Panc1 (cell line): ENCODE measurements at regions not wholly inside any gene's neighbourhood (a gene's known extent, or its start where the extent isn't known, plus 50 kb on each side); places are given as distances from the start of the nearest gene placed in this dataset.

Experiments
- ATAC-seq: fragments of 200-7000 bp; cut with Tn5 transposase; 2 replicates; pipeline ENCODE4 v1.9.1; 2020; ENCODE audit warnings: mild to moderate bottlenecking, moderate library complexity
- BruUV-seq: library from RNA; stranded (reverse); fragments of 400-500 nt; replicated peaks from 2 replicates; lab custom pipeline; 2021; lab: Mats Ljungman, UMichigan
- CTCF ChIA-PET: fragments of 300-600 bp; sonication (Branson Sonifier 250); formaldehyde crosslinking; loops from one replicate; lab custom pipeline; 2022; ENCODE audit warnings: antibody characterized with exemption; lab: Charles Lee
- POLR2A ChIA-PET: fragments of 300-600 bp; sonication (Branson Sonifier 250); formaldehyde crosslinking; loops from one replicate; lab custom pipeline; 2022; ENCODE audit warnings: antibody characterized with exemption; lab: Charles Lee
- DNase-seq: peaks from one replicate; pipeline ENCODE4 v3.0.0-alpha.2; 2010; ENCODE audit warnings: low read depth, low spot score
- H3K27ac ChIP-seq: 2 replicates; pipeline ENCODE4 v1.5.1; 2011; ENCODE audit warnings: mild to moderate bottlenecking, low read length, inconsistent platforms
- H3K27me3 ChIP-seq: fragments of 200-500 bp; sonication (Bioruptor generic); 2 replicates; pipeline ENCODE4 v1.6.0; 2014; ENCODE audit warnings: low read length, inconsistent platforms; ENCODE audit not compliant: control insufficient read depth, insufficient read depth
- H3K36me3 ChIP-seq: fragments of 200-500 bp; sonication (Bioruptor generic); 2 replicates; pipeline ENCODE4 v1.5.1; 2014; ENCODE audit warnings: inconsistent platforms, mild to moderate bottlenecking, low read length, moderate library complexity; ENCODE audit not compliant: control insufficient read depth, insufficient read depth
- H3K4me1 ChIP-seq: 2 replicates; pipeline ENCODE4 v1.5.1; 2011; ENCODE audit warnings: inconsistent platforms, mild to moderate bottlenecking, low read length, moderate library complexity; ENCODE audit not compliant: control insufficient read depth, insufficient read depth
- H3K4me3 ChIP-seq, 2 experiments: 2 replicates each; pipeline ENCODE4 v1.5.1; 2011 to 2012; ENCODE audit warnings: low read depth in 2 of 2, low read length in 2 of 2, mild to moderate bottlenecking in 2 of 2, inconsistent platforms in 1 of 2, moderate library complexity in 1 of 2
- H3K9me3 ChIP-seq: fragments of 200-500 bp; sonication (Bioruptor generic); 2 replicates; pipeline ENCODE4 v1.5.1; 2014; ENCODE audit warnings: low read depth, mild to moderate bottlenecking, inconsistent platforms, low read length, moderate library complexity; ENCODE audit not compliant: control insufficient read depth, insufficient read depth
- CTCF ChIP-seq: fragments of 450-650 bp; IDR thresholded peaks from 2 replicates; pipeline ENCODE4 v1.5.1; 2017; ENCODE audit warnings: mild to moderate bottlenecking
- POLR2AphosphoS5 ChIP-seq: IDR thresholded peaks from 2 replicates; pipeline ENCODE4 v1.6.1; 2012; ENCODE audit warnings: mild to moderate bottlenecking, low read depth, low read length, moderate library complexity
- SIN3A ChIP-seq: IDR thresholded peaks from 2 replicates; pipeline ENCODE4 v1.6.1; 2012; ENCODE audit warnings: low read depth, mild to moderate bottlenecking, low read length, moderate library complexity, borderline replicate concordance; ENCODE audit not compliant: insufficient read depth
- TCF7L2 ChIP-seq: IDR thresholded peaks from 2 replicates; pipeline ENCODE4 v1.6.1; 2011; ENCODE audit warnings: mild to moderate bottlenecking, low read depth, low read length, inconsistent platforms
- in situ Hi-C: cut with HindIII; loops from 2 replicates; pipeline ENCODE4 v1.10.0; 2016; ENCODE audit warnings: low sequenced_read_pairs, low pct_unique_long_range_greater_than_20kb
- intact Hi-C: fragments of 100-400 bp; cut with micrococcal nuclease; formaldehyde crosslinking; loops from one replicate; pipeline ENCODE4 v1.10.0; 2022; ENCODE audit not compliant: unreplicated experiment
- TF ChIP-seq, protein P1 (sequence below), 2 experiments: IDR thresholded peaks; 2 replicates each; pipeline ENCODE4 v1.6.1; 2011 to 2012; ENCODE audit warnings: low read depth in 2 of 2, control low read depth in 1 of 2, low read length in 1 of 2, mild to moderate bottlenecking in 1 of 2, moderate library complexity in 1 of 2; ENCODE audit not compliant: insufficient read depth in 1 of 2

DNA sequence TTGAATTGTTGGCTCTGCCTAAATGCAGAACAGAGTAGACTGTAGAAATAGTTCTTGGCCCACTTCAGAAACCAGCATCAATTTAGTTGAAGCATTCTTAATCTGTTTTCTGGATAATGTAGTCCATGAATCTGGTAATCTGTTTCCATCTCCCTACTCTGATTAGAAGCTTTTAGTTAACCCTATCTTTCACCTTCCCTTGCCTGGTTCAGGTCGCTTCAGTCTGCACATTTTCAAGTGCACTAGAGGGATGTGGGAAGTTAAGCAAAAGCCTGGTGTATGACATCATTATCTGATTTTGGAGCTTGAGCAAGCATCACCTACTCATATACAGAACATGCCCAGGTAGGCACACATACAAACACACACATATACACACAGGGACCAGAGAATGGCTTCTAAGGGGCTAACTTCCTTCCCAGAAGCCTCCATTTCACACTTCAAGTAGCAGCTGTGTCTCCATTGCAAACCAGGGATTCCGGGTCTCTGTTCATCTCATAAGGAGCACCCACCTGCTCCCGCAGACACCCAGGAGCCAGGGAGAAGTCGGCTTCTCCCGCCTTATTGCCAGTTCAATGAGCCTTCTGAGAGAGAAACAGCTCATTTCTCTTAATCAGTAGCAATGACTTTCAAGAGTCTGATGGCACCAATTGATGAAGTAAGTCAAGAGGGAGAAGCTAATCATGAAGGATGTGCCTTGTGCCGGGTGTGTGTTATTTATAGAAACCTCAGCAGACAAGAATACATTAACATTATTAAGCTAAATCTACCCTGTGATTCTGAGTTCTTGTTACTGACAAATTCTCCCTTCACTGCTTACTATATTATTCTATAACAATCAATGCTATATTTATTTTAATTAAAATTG lies 347.9 kb upstream of the STAC start:
- TF ChIP-seq SIN3A (no peak), POLR2AphosphoS5 (no peak), CTCF (no peak), TCF7L2 (no peak)
- TF ChIP-seq, protein P1, sequence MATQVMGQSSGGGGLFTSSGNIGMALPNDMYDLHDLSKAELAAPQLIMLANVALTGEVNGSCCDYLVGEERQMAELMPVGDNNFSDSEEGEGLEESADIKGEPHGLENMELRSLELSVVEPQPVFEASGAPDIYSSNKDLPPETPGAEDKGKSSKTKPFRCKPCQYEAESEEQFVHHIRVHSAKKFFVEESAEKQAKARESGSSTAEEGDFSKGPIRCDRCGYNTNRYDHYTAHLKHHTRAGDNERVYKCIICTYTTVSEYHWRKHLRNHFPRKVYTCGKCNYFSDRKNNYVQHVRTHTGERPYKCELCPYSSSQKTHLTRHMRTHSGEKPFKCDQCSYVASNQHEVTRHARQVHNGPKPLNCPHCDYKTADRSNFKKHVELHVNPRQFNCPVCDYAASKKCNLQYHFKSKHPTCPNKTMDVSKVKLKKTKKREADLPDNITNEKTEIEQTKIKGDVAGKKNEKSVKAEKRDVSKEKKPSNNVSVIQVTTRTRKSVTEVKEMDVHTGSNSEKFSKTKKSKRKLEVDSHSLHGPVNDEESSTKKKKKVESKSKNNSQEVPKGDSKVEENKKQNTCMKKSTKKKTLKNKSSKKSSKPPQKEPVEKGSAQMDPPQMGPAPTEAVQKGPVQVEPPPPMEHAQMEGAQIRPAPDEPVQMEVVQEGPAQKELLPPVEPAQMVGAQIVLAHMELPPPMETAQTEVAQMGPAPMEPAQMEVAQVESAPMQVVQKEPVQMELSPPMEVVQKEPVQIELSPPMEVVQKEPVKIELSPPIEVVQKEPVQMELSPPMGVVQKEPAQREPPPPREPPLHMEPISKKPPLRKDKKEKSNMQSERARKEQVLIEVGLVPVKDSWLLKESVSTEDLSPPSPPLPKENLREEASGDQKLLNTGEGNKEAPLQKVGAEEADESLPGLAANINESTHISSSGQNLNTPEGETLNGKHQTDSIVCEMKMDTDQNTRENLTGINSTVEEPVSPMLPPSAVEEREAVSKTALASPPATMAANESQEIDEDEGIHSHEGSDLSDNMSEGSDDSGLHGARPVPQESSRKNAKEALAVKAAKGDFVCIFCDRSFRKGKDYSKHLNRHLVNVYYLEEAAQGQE (IDR thresholded peaks at IDR 0.05; ENCODE audit: insufficient read depth in 1 of 2, low read depth in 2 of 2, low read length in 1 of 2) = no peak
- ChIA-PET CTCF (no interaction called here), POLR2A (no interaction called here)
- in situ Hi-C loops (no loop called here), intact Hi-C loops (no loop called here)
- Histone ChIP-seq H3K4me3 (no peak overlapping the region), H3K27ac (no peak overlapping the region), H3K27me3 (no peaks in the 10 kb centered on the region), H3K9me3 (no peaks in the 10 kb centered on the region), H3K36me3 (no peaks in the 10 kb centered on the region), H3K4me1 (no peaks in the 10 kb centered on the region)
- no TSS peak for BruUV-seq
- no peak for ATAC-seq
- no peak for DNase-seq

- no peaks in the 10 kb centered on the region for H3K36me3 ChIP-seq
- CTCF ChIA-PET = no interaction called here
- no peak for TF ChIP-seq CTCF
- no peak for TF ChIP-seq POLR2AphosphoS5
- TF ChIP-seq TCF7L2 = no peak
- no peak for TF ChIP-seq SIN3A
- TF ChIP-seq, protein P1 (IDR thresholded peaks at IDR 0.05; ENCODE audit: insufficient read depth in 1 of 2, low read depth in 2 of 2, low read length in 1 of 2) = no peak
- no TSS peak for BruUV-seq
- H3K27me3 ChIP-seq = no peaks in the 10 kb centered on the region
- POLR2A ChIA-PET = no interaction called here
- H3K27ac ChIP-seq = no peak overlapping the region
- no peak overlapping the region for H3K4me3 ChIP-seq
- in situ Hi-C loops (no loop called here), intact Hi-C loops (no loop called here)
- no peaks in the 10 kb centered on the region for H3K4me1 ChIP-seq
- no peaks in the 10 kb centered on the region for H3K9me3 ChIP-seq
- DNase-seq (no peak), ATAC-seq (no peak)
Measured at GRCh38 chr3:36058404-36059030, 321.8 kb upstream of the STAC start.
